ENCODE measurements at regions not wholly inside any gene's neighbourhood (a gene's known extent, or its start where the extent isn't known, plus 50 kb on each side); places are given as distances from the start of the nearest gene placed in this dataset.

GRCh38 chr16:49085686-49086085 is 196.0 kb downstream of the CBLN1 start:
- Histone ChIP-seq H3K4me2 (ENCODE audit: low read length) (no peak overlapping the region), H3K36me3 (ENCODE audit: control insufficient read depth, low read length) (no peaks in the 10 kb centered on the region), H3K9me3 (ENCODE audit: control insufficient read depth, insufficient read depth, low read length) (no peaks in the 10 kb centered on the region; the same call in 1 of the 2 replicates), H3K9me2 (replicated peaks; ENCODE audit: control insufficient read depth, low read length) (no peaks in the 10 kb centered on the region), H3K4me1 (ENCODE audit: control insufficient read depth, low read length) (no peaks in the 10 kb centered on the region), H3K79me2 (ENCODE audit: control insufficient read depth, low read length) (no peaks in the 10 kb centered on the region), H3K4me3 (ENCODE audit: low read length) (no peak overlapping the region), H3K27ac (ENCODE audit: low read depth, low read length) (no peak overlapping the region), H3K27me3 (ENCODE audit: control insufficient read depth, low read length) (no peaks in the 10 kb centered on the region), H3F3A (ENCODE audit: control insufficient read depth, insufficient read depth) (no peaks in the 10 kb centered on the region), H4K20me1 (ENCODE audit: control insufficient read depth, insufficient read depth, low read depth, low read length) (no peaks in the 10 kb centered on the region)
- TF ChIP-seq EZH2phosphoT487 (IDR thresholded peaks at IDR 0.05; ENCODE audit: borderline replicate concordance, low read length) (no peak), CTCF (IDR thresholded peaks at IDR 0.05; ENCODE audit: low read depth, low read length, poor library complexity, severe bottlenecking) (no peak)

GRCh38 chr16:49084628-49085390 is 196.8 kb downstream of the CBLN1 start:
- Histone ChIP-seq H3F3A (ENCODE audit: control insufficient read depth, insufficient read depth) (no peaks in the 10 kb centered on the region), H3K4me3 (ENCODE audit: low read length) (no peak overlapping the region), H3K9me3 (ENCODE audit: control insufficient read depth, insufficient read depth, low read length) (no peaks in the 10 kb centered on the region; the same call in 1 of the 2 replicates), H3K36me3 (ENCODE audit: control insufficient read depth, low read length) (no peaks in the 10 kb centered on the region), H3K9me2 (replicated peaks; ENCODE audit: control insufficient read depth, low read length) (no peaks in the 10 kb centered on the region), H3K27ac (ENCODE audit: low read depth, low read length) (no peak overlapping the region), H3K4me2 (ENCODE audit: low read length) (no peak overlapping the region), H3K4me1 (ENCODE audit: control insufficient read depth, low read length) (no peaks in the 10 kb centered on the region), H4K20me1 (ENCODE audit: control insufficient read depth, insufficient read depth, low read depth, low read length) (no peaks in the 10 kb centered on the region), H3K27me3 (ENCODE audit: control insufficient read depth, low read length) (no peaks in the 10 kb centered on the region), H3K79me2 (ENCODE audit: control insufficient read depth, low read length) (no peaks in the 10 kb centered on the region)
- TF ChIP-seq CTCF (IDR thresholded peaks at IDR 0.05; ENCODE audit: low read depth, low read length, poor library complexity, severe bottlenecking) (no peak), EZH2phosphoT487 (IDR thresholded peaks at IDR 0.05; ENCODE audit: borderline replicate concordance, low read length) (no peak)

- H3K27ac ChIP-seq (ENCODE audit: low read depth, low read length) = no peak overlapping the region
- no peaks in the 10 kb centered on the region for H3K9me2 ChIP-seq (replicated peaks; ENCODE audit: control insufficient read depth, low read length)
- H3K4me1 ChIP-seq (ENCODE audit: control insufficient read depth, low read length) = no peaks in the 10 kb centered on the region
- no peaks in the 10 kb centered on the region for H3K27me3 ChIP-seq (ENCODE audit: control insufficient read depth, low read length)
- no peak overlapping the region for H3K4me2 ChIP-seq (ENCODE audit: low read length)
- no peak overlapping the region for H3K4me3 ChIP-seq (ENCODE audit: low read length)
- H3K79me2 ChIP-seq (ENCODE audit: control insufficient read depth, low read length) = no peaks in the 10 kb centered on the region
- H3K9me3 ChIP-seq (ENCODE audit: control insufficient read depth, insufficient read depth, low read length) = no peaks in the 10 kb centered on the region; the same call in 1 of the 2 replicates
- H4K20me1 ChIP-seq (ENCODE audit: control insufficient read depth, insufficient read depth, low read depth, low read length) = no peaks in the 10 kb centered on the region
- TF ChIP-seq CTCF (IDR thresholded peaks at IDR 0.05; ENCODE audit: low read depth, low read length, poor library complexity, severe bottlenecking) (no peak), EZH2phosphoT487 (IDR thresholded peaks at IDR 0.05; ENCODE audit: borderline replicate concordance, low read length) (no peak)
- H3F3A ChIP-seq (ENCODE audit: control insufficient read depth, insufficient read depth) = no peaks in the 10 kb centered on the region
- H3K36me3 ChIP-seq (ENCODE audit: control insufficient read depth, low read length) = no peaks in the 10 kb centered on the region
Measured at GRCh38 chr16:49081554-49081953, 200.1 kb downstream of the CBLN1 start.
